ENCODE measurements at regions not wholly inside any gene's neighbourhood (a gene's known extent, or its start where the extent isn't known, plus 50 kb on each side); places are given as distances from the start of the nearest gene placed in this dataset.
"Not testable (repeated sequence)": the region's sequence is repeated elsewhere in the genome, so short reads cannot be mapped to it uniquely, and the experiment has no call there.

DNA sequence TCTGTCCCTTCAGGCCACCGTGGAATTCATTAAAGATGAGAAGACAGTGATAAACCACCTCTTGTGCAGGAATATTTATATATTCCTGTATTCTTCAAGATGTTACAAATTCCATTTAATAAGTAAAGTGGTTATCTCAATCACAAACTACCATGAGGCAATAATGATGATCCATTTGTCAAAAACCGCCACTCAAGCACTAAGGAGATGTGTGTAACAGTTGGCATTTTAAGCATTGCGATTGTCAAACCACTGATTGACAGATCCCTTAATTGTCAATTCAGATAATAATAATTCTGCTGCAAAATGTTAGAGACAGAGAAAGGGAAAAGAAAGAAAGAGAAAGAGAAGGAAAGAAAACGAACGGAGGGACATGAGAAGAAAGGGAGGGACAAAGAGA is 476.1 kb upstream of the RBFOX1 start:
- DNase-seq (ENCODE audit: low spot score), result no peak

DNA sequence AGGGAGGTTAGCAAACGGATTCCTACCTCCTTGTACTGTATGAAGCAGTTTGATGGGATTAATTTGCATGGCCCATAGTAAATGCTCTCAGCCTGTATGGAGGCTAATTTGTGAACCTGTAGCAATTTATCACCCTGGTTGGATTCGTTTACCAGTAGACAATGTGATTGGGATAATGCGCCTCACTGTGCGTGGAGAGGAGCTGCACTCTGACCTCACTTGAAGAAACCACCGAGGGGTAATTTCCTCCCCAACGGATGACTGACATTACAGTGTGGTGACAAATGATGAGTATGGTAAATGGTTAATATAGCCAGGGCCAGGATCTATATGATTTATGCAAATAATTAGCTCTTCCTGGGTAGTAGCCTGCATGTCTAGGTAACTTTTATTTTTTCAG is 479.1 kb upstream of the RBFOX1 start:
- no peak for DNase-seq (ENCODE audit: low spot score)

DNA sequence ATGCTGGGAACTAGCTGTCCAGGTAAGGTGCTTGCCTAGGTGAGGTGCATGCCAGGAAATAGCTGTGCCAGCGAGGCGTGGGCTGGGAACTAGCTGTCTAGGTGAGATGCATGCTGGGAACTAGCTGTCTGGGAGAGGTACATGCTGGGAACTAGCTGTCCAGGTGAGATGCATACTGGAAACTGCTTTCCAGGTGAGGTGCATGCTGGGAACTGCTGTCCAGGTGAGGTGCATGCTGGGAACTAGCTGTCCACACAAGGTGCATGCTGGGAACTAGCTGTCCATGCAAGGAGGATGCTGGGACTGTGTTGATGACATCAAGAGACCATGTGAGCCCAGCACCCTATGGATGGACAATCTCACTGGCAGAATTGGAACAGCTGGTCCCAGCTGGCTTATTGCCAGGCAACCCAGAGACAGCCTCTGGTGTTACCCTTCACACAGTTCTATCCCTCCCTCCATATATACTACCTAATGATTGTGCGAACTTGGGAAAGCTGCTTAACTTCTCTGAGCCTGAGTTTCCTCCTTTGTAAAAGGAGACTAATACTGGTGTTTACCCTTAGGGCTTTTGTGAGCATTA is 479.9 kb upstream of the RBFOX1 start:
- no peak for DNase-seq (ENCODE audit: low spot score)

DNA sequence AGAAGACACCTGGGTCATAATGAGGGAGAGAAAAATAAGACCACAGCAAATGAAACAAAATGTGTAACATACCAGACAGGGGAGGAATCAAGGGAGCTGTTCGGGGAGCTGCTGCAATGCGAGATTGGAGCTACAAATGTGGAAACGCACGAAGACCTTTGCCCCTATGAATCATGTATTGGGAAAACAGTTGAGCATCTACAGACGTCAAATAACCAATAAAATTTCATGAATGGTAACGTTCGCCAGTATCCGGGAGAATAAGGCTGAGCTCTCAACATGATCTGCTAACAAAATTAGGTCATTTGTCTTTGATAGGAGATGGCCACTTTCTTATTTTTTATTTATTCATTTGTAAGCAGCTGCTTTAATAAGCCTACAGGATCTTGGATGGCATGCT is 486.2 kb upstream of the RBFOX1 start:
- no peak for DNase-seq (ENCODE audit: low spot score)

DNA sequence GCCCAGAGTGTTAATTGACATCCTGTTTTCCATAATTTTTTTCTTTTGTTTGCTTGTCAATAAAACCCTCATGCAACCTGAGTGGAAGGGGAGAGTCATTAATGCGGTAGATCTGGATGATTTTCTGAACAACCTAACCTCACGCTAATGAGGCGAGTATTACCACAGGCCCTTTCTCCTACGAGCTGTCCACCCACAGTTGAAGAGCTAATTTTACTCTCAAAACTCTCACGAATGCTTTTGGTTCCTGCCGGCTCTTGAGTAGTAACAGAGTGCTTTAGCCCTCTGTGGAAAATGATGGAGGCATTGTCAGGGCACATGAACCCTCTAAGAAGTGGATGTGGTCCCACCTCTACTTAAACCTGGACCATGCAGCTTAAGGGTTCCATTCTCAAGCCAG is 491.3 kb upstream of the RBFOX1 start:
- no peak for DNase-seq (ENCODE audit: low spot score)

DNA sequence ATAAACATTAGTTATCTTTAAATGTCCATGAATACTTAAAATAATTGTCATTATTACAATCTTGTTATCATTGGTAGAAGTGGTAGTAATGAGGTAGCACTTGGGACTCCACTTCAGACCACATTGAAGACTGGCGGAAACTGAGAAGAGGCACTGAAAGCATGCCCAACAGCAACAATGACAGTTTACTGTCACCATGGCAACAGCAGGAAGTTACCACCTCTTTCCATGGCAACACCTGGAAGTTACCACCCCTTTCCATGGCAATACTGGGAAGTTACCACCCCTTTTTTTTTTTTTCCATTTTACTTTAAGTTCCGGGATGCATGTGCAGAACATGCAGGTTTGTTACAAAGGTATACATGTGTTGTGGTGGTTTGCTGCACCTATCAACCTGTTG is 494.9 kb upstream of the RBFOX1 start:
- DNase-seq (ENCODE audit: low spot score), result no peak

DNA sequence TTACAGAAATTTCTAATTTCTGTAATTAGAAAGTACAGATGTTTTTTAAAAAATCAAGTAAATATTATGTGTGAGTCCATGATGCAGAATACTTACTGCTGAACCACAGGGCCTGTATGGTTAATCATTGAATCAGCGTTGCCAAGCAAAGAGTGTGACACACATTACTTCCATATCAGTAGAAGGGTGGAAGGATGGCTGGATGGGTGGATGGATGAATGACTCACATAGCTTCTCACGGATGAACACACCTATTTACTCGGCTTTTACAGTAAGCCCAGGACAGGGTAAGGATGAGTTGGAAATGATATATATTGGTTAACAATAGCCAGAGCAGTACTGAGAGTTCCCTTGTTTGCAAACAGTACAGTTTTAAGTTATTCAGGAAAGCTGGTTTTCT is 495.9 kb upstream of the RBFOX1 start:
- DNase-seq (ENCODE audit: low spot score), result no peak

DNA sequence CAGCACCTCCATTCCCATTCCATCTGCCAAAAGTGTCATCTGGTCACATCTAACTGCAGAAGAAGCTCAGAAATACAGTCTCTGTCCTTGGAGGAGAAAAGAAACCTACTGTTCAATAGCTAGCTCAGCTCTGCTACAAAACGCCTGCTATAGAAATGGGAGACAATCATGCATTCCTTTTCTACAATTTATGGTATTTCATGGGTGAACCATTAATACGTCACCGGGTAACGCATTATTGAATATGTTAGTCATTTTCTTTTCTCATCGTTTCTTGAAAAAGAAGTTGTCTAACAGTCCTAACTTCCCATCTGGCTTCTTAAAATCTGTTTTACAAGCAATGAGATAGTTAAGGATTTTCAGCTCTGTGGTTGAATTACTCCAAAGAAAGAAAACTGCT is 496.7 kb upstream of the RBFOX1 start:
- no peak for DNase-seq (ENCODE audit: low spot score)

DNA sequence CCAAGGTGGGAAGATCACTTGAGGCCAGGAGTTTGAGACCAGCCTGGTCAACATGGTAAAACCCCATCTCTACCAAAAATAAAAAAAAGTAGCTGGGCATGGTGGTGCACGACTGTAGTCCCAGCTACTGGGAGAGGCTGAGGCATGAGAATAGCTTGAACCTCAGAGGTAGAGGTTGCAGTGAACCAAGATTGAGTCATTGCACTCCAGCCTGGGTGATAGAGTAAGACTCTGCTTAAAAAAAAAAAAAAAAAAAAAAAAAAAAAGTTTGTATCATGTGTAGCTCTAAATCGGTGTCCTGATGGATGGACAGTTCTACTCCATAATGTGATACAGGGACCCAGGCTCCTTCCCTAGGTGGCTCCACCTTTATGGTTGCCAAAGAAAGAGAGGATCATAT is 497.1 kb upstream of the RBFOX1 start:
- DNase-seq (ENCODE audit: low spot score), result no peak

DNA sequence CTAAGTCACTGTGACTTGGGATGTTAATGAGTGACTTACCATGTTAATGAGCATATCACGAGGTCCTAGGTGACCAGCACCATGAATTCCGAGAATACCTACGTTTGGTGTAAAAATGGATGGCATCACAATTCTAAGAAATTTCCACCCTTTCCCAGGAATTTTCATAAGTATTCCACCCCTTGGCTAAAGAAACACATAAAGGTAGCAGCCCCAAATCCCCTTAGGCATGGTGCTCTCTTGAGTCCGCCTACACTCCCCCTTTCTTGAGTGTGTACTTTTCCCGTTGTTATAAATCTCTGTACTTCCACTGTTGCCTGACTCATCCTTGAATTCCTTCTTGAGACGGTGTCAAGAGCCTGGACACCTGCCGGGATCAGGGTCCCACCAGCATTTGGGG is 504.0 kb upstream of the RBFOX1 start:
- DNase-seq (ENCODE audit: low spot score), result no peak

DNA sequence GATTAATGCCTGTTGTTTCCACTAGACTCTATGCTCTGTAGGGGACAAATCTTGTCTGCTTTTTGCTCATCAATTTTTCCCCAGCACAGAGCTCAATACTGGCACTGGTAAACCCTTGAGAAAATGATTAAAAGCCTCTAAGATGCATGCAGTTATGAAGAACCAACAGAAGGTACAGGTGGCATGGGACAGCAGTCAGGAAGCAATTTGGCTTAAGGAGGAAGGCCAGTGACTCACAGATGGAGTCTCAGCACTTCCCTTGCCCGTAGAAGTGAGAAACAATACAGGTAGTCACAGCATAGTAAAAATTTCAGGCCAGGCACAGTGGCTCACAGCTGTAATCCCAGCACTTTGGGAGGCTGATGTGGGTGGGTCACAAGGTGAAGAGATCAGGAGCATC is 504.7 kb upstream of the RBFOX1 start:
- no peak for DNase-seq (ENCODE audit: low spot score)

DNA sequence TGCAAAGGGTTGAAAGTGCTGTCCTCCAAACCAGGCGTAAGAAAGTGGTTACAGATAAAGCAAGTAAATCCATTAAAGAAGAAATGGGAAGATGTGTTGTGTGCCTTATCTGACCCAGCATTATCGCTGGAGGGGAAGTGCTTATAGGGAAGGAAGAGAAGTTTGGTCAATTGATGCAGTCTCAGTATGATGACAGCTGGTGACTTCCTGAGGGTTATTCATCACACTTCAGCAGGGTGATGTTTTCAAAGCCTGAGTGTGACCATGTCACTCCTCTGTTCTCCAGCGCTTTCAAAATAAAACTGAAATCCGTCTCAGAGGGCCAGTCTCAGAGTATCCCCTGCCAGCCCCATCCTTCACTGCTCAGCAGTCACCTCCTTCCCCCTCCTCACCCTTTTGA is 505.4 kb upstream of the RBFOX1 start:
- DNase-seq (ENCODE audit: low spot score), result no peak

DNA sequence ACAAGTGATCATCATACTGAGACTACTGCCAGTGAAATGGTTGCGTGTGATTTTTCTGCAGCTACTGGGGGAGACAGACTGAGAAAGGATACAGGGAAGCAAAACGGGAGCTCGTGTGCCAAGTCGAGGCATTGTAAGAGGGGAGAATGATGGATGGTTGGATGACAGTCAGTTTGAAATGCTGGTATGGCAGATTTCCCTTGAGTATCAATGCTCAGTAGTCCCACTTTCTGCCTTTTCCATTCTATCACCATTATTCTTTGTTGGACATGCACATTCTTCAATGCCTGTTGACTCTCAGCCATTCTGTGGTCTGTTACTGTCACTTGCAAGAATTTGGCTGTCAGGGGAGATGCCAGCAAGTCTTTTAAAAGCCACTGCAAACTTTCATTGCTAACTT is 510.6 kb upstream of the RBFOX1 start:
- no peak for DNase-seq (ENCODE audit: low spot score)

DNA sequence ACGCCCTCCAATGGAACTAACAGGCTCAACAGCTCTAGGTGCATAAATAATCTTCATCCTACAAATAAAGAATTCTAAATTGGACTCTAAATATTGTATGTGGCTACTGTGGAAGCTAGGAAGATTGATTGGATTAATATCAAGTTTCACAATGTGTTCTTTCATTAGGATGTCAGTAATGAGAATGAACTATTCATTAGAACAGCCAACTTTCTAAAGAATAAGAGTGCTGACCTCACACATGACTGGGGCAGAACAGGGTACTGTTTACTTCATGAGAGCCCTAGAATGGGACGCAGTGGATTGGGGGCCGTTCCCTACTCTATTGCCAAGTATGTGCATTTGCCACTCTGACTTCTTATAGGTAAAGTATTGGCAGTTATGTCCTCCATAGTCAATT is 528.2 kb upstream of the RBFOX1 start:
- DNase-seq (ENCODE audit: low spot score), result no peak

DNA sequence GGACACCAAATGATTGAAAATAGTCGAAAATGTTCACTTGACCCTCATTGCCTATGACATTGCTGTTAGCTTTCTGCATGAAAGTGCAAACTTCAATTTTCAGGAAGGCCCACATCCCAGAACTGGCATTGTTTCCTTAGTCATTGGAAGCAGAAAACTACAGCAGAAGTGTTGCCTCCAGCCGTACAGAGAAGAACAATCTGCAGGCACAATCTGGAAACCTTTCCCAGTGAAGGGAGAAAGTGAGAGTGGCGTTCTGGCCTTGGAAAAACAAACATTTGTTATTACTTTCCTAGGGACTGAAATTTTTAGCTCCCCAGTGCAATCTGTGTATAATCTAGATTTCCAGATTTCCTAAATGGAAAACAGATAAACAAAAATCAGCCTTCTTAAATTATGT is 529.5 kb upstream of the RBFOX1 start:
- DNase-seq (ENCODE audit: low spot score), result no peak

DNA sequence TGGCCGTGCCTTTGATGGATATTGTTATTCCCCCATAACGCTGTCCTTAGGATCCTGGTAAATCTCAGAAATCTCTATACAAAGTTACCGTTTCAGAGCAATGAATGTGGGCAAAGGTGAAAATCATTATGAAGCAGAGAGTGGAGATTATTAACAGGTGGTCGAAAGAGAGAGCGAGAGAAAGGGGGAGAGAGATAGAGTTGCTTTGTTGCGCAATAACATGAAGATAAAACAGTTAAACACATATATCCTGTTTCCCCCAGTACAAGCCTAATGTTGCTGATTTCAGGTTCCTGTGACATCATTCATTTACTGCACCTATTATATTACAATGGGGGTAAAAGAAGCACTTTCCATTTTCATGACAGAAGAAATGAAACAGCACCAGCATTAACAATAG is 535.4 kb upstream of the RBFOX1 start:
- no peak for DNase-seq (ENCODE audit: low spot score)

DNA sequence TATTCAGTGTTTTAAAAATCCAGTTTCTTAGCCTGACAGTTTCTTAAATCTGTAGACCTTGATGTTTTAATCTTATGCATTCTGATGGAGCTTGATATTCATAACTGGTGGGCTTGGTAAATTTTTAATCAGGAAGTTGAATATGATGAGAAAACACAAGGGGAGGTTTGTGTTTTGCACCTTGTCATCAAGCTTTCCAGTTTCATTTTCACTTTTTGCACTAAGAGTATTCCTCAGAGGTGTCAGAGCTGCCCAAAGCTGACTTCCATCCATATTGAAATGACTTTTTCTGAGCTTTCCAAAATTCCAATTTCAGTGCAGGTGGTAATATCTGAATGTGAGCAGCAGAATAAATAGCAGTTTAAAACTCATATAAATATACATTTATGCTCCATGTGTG is 555.0 kb upstream of the RBFOX1 start:
- peak; percentile 16 for DNase-seq (ENCODE audit: low spot score)

DNA sequence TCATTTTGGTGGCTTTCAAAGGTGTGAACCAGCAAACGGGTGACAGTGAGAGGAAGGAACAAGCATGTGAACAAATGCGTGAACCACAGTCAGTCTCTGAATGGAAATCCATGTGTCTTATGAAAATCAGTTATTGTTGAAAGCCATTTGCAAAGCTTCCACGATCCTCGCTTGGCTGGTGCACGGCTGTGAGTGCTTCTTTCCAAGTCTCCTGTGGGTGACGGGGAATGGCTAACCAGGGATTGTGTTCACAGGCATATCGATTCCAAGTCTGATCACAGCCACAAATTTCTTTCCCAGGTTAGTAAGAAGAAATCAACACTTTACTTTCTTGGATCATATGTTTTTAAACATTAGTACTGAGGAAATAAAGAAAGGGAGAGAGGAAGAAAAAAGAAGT is 556.9 kb upstream of the RBFOX1 start:
- DNase-seq (ENCODE audit: low spot score), result no peak

DNA sequence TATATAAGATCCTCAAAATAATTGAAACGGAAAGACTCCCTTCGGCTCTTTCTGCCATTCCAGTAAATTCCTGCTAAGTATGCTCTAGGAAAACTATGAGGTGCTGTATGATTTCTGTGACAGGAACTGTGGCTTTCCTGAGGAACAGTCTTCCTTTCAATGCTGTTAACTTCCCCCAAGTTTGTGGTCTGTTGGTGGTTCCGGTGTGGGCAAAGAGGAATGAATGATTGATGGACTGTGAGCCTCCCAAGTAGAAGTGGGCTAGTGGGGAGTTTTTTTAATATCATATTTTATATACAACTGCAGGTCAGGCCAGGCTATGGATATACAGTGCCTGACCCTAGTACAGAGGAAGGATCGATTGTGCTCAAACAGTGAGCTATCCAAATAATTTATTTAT is 560.7 kb upstream of the RBFOX1 start:
- DNase-seq (ENCODE audit: low spot score), result no peak

DNA sequence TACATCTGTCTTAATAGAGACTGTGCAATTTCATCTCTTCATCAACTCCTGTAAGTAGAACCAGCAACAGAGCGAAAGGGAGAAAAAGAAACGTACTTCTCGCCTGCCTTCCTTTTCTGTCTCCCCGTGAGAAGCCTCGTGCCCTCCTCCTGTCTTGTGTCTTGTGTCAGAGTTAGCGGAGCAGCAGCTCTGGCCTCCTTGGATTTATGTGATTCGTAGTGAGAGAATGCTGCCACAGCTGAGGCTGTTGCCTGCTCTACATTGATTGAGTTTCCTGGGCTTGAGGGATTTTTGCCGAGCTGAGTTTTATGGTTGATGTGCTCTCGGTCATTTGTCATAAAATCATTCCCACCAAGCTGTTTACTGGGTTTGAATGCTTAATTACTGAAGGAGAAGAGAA is 579.1 kb upstream of the RBFOX1 start:
- DNase-seq (ENCODE audit: low spot score), result no peak

DNA sequence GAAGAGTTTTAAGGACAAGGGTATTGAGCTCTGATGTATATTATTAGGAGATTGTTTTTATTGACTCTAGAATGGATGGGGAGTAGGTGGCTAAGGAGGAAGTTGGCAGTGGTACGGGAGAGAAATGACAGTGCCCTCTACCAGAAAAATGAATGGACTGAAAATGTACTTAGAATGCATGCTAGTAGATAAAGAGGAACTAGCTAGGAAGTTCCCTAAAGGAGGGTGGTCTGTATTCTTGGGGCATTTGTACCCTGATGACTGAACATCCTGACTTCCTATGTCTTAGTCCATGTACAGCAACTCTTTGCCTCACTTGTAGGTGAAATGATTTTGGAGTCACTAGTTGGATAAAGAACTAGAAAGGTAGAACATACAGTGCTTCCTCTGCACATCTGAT is 581.5 kb upstream of the RBFOX1 start:
- DNase-seq (ENCODE audit: low spot score), result no peak

DNA sequence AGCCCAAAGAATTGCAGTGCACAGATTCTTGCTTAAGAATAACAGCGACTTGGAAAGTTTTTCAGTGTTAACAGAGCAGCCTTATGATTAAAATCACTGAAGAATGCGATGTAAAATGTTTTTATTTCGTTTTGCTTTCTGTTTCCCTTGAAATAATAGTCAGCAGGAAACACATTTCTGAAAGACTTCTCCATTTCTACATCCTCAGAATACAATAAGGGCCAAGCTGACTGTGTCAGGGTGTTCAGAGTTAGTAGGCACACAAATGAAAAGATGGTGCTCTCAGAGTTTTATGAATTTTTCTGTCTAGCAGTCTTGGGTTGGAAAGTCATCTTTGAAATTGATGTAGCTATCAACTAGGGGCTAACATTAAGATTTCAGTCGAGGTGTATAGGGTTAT is 582.9 kb upstream of the RBFOX1 start:
- DNase-seq (ENCODE audit: low spot score), result no peak

DNA sequence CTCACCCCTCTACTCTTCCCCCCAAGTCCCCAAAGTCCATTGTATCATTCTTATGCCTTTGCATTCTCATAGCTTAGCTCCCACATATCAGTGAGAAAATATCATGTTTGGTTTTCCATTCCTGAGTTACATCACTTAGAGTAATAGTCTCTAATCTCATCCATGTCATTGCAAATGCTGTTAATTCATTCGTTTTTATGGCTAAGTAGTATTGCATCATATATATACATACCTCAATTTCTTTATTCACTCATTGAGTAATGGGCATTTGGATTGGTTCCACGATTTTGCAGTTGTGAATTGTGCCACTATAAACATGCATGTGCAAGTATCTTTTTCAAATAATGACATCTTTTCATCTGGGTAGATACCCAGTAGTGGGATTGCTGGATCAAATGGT is 596.3 kb upstream of the RBFOX1 start:
- not testable (repeated sequence) for DNase-seq (ENCODE audit: low spot score)

DNA sequence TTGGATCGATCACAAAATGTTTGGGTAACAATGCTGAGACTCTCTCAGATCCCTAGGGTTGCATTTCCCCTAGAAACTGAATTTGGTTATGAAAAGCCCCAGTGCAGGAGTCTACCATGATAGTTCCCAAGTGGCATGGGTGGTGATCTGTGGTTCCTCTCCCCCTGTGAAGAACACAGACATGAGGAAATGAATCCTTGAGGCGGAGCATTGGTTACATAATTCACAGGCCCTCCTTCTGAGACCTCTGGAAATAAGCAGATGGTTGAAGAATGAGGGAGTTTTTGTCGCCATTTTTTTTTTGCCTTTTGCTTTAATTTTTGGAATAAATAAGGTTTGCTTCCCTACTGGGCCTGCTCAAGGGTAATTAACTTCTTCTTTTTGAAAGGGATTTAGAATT is 597.0 kb upstream of the RBFOX1 start:
- DNase-seq (ENCODE audit: low spot score), result no peak

DNA sequence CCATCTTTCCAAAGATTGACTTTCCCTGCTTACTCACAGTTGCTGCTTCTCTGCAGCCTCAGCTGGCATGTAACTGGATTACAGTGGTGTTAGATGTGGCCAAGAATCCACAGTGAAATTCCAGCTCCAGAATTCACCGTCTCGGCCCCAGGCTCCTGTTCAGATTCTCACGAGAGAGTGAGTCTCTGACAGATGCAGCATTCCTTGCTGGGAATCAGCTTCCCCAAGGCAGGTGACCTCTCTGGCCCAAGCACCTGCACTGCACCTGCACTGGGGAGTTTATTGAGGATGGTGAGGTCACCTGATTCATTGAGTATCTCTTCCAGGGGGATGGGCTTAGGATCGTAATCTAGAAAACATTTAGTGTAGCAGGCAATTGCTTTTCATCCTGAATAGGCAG is 600.5 kb upstream of the RBFOX1 start:
- DNase-seq (ENCODE audit: low spot score), result no peak
